ENCODE measurements at regions not wholly inside any gene's neighbourhood (a gene's known extent, or its start where the extent isn't known, plus 50 kb on each side); places are given as distances from the start of the nearest gene placed in this dataset.

GRCh38 chr6:102195311-102195710, 801.8 kb downstream of the GRIK2 start:
- POLR2A ChIA-PET: no interaction called here
- no peak overlapping the region for H3K4me3 ChIP-seq (replicated peaks in 1 of 3; ENCODE audit: insufficient read depth in 1 of 3, low read depth in 1 of 3, low read length in 3 of 3)
- DNase-seq (ENCODE audit: low read depth, low spot score): no peak
- H3K4me2 ChIP-seq (ENCODE audit: insufficient read depth, low read length): no peak overlapping the region
- intact Hi-C loops (cut with micrococcal nuclease): no loop called here
- H3K4me1 ChIP-seq (ENCODE audit: control insufficient read depth, extremely low read depth, insufficient read depth, low read length): no peaks in the 10 kb centered on the region
- no peaks in the 10 kb centered on the region for H3K36me3 ChIP-seq (ENCODE audit: control insufficient read depth in 2 of 2, extremely low read depth in 1 of 2, insufficient read depth in 2 of 2, low read length in 2 of 2)
- no peak for FAIRE-seq
- no peaks in the 10 kb centered on the region for H3K27me3 ChIP-seq (ENCODE audit: control insufficient read depth in 2 of 2, insufficient read depth in 2 of 2, low read length in 2 of 2)
- H3K27ac ChIP-seq (ENCODE audit: insufficient read depth, low read depth, low read length): no peak overlapping the region
- no peaks in the 10 kb centered on the region for H3K79me2 ChIP-seq (ENCODE audit: control insufficient read depth, insufficient read depth, low read length)
- no TSS peak for BruUV-seq (replicated peaks)
- peaks cover 5% of the 10 kb centered on the region for H3K9me3 ChIP-seq (replicated peaks; ENCODE audit: control insufficient read depth, insufficient read depth, low read length)
- CTCF ChIA-PET: no interaction called here
- no peak overlapping the region for H3K9ac ChIP-seq (replicated peaks; ENCODE audit: extremely low read depth, insufficient read depth, low read length)
- no peaks in the 10 kb centered on the region for H4K20me1 ChIP-seq (replicated peaks; ENCODE audit: control insufficient read depth, extremely low read depth, insufficient read depth, low read length)
- no peak overlapping the region for H2AFZ ChIP-seq (ENCODE audit: low read depth, low read length)
- dilution Hi-C loops (cut with MboI; ENCODE audit: extremely low pct_ligation_motif_present, low sequenced_read_pairs): no loop called here
- TF ChIP-seq MAX (IDR thresholded peaks at IDR 0.05; ENCODE audit: insufficient read depth, insufficient read length): no peak
- no peak for TF ChIP-seq EZH2 (IDR thresholded peaks at IDR 0.05; ENCODE audit: borderline replicate concordance, low read depth, low read length, severe bottlenecking)
- TF ChIP-seq CTCF (IDR thresholded peaks at IDR 0.05; ENCODE audit: extremely low read depth in 1 of 2, insufficient read depth in 1 of 2, low read depth in 1 of 2, low read length in 2 of 2): no peak
- no peak for TF ChIP-seq FOS (IDR thresholded peaks at IDR 0.05; ENCODE audit: borderline replicate concordance, insufficient read depth, low read length)
- TF ChIP-seq POLR2A (IDR thresholded peaks at IDR 0.05; ENCODE audit: low read depth, low read length): no peak
- TF ChIP-seq POLR2AphosphoS5 (IDR thresholded peaks at IDR 0.05; ENCODE audit: insufficient read depth, low read depth, low read length): no peak
- TF ChIP-seq MYC (IDR thresholded peaks at IDR 0.05; ENCODE audit: low read depth, low read length): no peak
- TF ChIP-seq GATA2 (IDR thresholded peaks at IDR 0.05; ENCODE audit: insufficient read depth, insufficient read length, low read depth, low read length): no peak
- TF ChIP-seq JUN (IDR thresholded peaks at IDR 0.05; ENCODE audit: borderline replicate concordance, insufficient read depth, insufficient read length, low read depth): no peak
- H3K9me1 ChIP-seq (replicated peaks; ENCODE audit: control insufficient read depth, extremely low read depth, insufficient read depth, low read length): no peaks in the 10 kb centered on the region
